ENCODE measurements at regions not wholly inside any gene's neighbourhood (a gene's known extent, or its start where the extent isn't known, plus 50 kb on each side); places are given as distances from the start of the nearest gene placed in this dataset.

DNA sequence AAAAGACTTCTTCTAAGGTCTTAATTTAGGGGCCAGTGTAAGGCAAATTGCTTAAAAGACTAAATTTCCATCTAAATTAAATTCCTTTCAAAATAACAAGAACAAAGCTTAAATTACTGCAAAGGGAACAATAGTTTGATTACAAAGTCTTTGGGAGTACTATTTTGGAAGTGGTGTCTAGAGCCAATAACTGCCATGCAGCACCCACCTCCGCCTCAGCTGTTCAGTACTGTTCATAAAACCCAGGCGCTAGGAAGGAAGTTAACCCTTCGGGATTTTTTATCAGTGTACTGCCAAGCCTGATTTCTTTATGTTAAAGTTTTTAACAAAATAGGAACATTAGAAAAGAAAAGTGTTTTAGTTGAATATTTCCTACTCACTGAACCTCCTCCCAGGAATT is 210.1 kb downstream of the LIG4 start:
- 64 to 69% methylated on average over 3 of the region's 3 CpGs for WGBS, 2 donors
- intact Hi-C loops (cut with DNase I) = no loop called here
- H3K27ac ChIP-seq = no peak overlapping the region

DNA sequence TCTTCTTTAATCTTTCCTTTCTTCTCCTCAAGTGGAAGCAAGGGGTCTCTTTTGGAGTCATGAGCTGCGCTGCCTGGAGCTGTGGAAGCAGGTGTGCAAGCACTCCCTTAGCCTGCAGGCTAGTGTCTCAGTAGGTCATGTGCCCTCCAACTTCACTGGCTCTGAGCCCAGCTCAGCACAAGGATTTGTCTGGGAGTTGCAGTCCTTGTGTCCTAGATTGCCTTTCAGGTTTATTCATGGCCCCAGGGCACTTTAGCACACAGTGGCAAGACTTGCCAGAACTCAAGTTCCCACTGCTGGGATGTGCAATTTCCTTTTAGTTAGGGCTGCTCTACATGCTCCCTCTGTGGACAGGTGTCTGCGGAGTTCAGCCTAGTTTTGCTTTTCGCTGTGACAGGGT is 211.7 kb downstream of the LIG4 start:
- WGBS, 2 donors = 57 to 76% methylated on average over 2 to 3 of the region's 3 CpGs
- Histone ChIP-seq H3K4me3 (no peak overlapping the region), H3K27ac (no peak overlapping the region), H3K9me3 (peaks cover 0 to 7% (median 0%) of the 10 kb centered on the region in 3 donors), H3K4me1 (no peaks in the 10 kb centered on the region), H3K27me3 (no peaks in the 10 kb centered on the region), H3K36me3 (no peaks in the 10 kb centered on the region)
- intact Hi-C loops (cut with DNase I) = no loop called here
- TF ChIP-seq POLR2A (IDR thresholded peaks at IDR 0.05) = no peak
- TF ChIP-seq, protein P1, sequence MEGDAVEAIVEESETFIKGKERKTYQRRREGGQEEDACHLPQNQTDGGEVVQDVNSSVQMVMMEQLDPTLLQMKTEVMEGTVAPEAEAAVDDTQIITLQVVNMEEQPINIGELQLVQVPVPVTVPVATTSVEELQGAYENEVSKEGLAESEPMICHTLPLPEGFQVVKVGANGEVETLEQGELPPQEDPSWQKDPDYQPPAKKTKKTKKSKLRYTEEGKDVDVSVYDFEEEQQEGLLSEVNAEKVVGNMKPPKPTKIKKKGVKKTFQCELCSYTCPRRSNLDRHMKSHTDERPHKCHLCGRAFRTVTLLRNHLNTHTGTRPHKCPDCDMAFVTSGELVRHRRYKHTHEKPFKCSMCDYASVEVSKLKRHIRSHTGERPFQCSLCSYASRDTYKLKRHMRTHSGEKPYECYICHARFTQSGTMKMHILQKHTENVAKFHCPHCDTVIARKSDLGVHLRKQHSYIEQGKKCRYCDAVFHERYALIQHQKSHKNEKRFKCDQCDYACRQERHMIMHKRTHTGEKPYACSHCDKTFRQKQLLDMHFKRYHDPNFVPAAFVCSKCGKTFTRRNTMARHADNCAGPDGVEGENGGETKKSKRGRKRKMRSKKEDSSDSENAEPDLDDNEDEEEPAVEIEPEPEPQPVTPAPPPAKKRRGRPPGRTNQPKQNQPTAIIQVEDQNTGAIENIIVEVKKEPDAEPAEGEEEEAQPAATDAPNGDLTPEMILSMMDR (IDR thresholded peaks at IDR 0.05) = no peak
- DNase-seq = no peak

More for the DNA sequence above, 210.1 kb downstream of the LIG4 start:
- Histone ChIP-seq H3K27me3 (no peaks in the 10 kb centered on the region), H3K4me1 (no peaks in the 10 kb centered on the region), H3K36me3 (no peaks in the 10 kb centered on the region), H3K4me3 (no peak overlapping the region), H3K9me3 (peaks cover 0 to 7% (median 0%) of the 10 kb centered on the region in 3 donors)
- DNase-seq = no peak
- TF ChIP-seq POLR2A (IDR thresholded peaks at IDR 0.05) = no peak
- TF ChIP-seq, protein P1 (IDR thresholded peaks at IDR 0.05) = no peak

DNA sequence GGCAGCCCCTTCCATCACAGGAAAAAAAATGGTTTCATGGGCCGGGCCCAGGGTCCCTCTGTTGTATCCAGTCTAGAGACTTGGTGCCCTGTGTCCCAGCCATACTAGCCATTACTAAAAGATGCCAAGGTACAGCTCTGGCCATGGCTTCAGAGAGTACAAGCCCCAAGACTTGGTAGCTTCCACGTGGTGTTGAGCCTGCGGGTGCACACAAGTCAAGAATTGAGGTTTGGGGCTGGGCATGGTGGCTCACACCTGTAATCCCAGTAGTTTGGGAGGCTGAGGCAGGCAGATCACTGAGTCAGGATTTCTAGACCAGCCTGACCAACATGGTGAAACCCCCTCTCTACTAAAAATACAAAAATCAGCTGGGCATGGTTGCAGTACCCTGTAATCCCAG is 214.3 kb downstream of the LIG4 start:
- H3K4me3 ChIP-seq = no peak overlapping the region
- DNase-seq = no peak
- H3K27ac ChIP-seq = no peak overlapping the region
- no peaks in the 10 kb centered on the region for H3K4me1 ChIP-seq
- 83 to 89% methylated on average over 1 to 3 of the region's 3 CpGs for WGBS, 2 donors
- intact Hi-C loops (cut with DNase I) = no loop called here
- peaks cover 0 to 7% (median 0%) of the 10 kb centered on the region in 3 donors for H3K9me3 ChIP-seq
- H3K36me3 ChIP-seq = no peaks in the 10 kb centered on the region
- TF ChIP-seq, protein P1 (IDR thresholded peaks at IDR 0.05) = no peak
- no peak for TF ChIP-seq POLR2A (IDR thresholded peaks at IDR 0.05)
- H3K27me3 ChIP-seq = no peaks in the 10 kb centered on the region

DNA sequence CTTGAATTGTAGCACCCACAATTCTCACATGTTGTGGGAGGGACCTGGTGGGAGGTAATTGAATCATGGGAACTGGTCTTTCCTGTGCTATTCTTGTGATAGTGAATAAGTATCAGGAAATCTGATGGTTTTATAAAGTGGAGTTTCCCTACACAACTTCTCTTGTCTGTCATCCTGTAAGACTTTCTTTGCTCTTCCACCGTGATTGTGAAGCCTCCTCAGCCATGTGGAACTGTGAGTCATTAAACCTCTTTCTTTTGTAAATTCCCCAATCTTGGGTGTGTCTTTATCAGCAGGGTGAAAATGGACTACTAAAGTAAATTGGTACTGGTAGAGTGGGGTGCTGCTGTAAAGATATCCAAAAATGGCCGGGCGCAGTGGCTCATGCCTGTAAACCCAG is 215.6 kb downstream of the LIG4 start:
- H3K27ac ChIP-seq = no peak overlapping the region
- no peak overlapping the region for H3K4me3 ChIP-seq
- no peak for DNase-seq
- H3K27me3 ChIP-seq = no peaks in the 10 kb centered on the region
- no peaks in the 10 kb centered on the region for H3K4me1 ChIP-seq
- H3K36me3 ChIP-seq = no peaks in the 10 kb centered on the region
- H3K9me3 ChIP-seq = peaks cover 0 to 7% (median 0%) of the 10 kb centered on the region in 3 donors
- intact Hi-C loops (cut with DNase I) = no loop called here
- TF ChIP-seq POLR2A (IDR thresholded peaks at IDR 0.05) = no peak
- TF ChIP-seq, protein P1 (IDR thresholded peaks at IDR 0.05) = no peak
- 81 to 89% methylated on average over 3 of the region's 3 CpGs for WGBS, 2 donors

DNA sequence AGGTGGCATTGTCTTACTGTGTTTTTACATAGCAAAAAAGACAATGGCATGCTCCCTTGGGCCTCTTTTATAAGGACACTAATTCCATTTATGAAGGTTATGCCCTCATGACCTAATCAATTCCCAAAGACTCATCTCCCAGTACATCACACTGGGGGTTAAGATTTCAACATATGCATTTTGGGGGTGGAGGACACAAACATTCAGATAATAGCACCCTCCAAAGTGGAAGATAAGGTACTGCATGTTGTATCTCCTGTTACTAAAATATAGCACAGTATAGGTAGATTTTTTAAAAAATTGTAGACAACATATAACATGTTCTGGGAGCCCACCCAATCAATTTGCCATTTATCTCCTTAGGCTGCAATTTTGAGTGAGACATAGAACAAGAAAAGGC is 221.2 kb downstream of the LIG4 start:
- no peaks in the 10 kb centered on the region for H3K27me3 ChIP-seq
- H3K9me3 ChIP-seq = no peaks in the 10 kb centered on the region
- H3K4me3 ChIP-seq = no peak overlapping the region
- no peaks in the 10 kb centered on the region for H3K4me1 ChIP-seq
- H3K27ac ChIP-seq = no peak overlapping the region
- no peak for DNase-seq
- TF ChIP-seq, protein P1 (IDR thresholded peaks at IDR 0.05) = no peak
- TF ChIP-seq POLR2A (IDR thresholded peaks at IDR 0.05) = no peak
- H3K36me3 ChIP-seq = no peaks in the 10 kb centered on the region
- intact Hi-C loops (cut with DNase I) = no loop called here
